HepG2 (cell line): ENCODE measurements at regions not wholly inside any gene's neighbourhood (a gene's known extent, or its start where the extent isn't known, plus 50 kb on each side); places are given as distances from the start of the nearest gene placed in this dataset.

Source experiments
- ATAC-seq: fragments of 200-7000 bp; cut with Tn5 transposase; 3 replicates; pipeline ENCODE4 v1.9.1; 2020; ENCODE audit warnings: mild to moderate bottlenecking, moderate library complexity
- BruUV-seq: library from RNA; stranded (reverse); fragments of 400-500 nt; replicated peaks from 2 replicates; lab custom pipeline; 2021; lab: Mats Ljungman, UMichigan
- CTCF ChIA-PET: fragments of 300-600 bp; formaldehyde crosslinking; extraction: SDS; loops from one replicate; lab custom pipeline; 2021; ENCODE audit warnings: low total read pairs, inconsistent platforms, low intra/inter-chr PET ratio; lab: Yijun Ruan, JAX
- POLR2A ChIA-PET: fragments of 350-600 bp; sonication (Branson Sonifier 250); formaldehyde crosslinking; loops from one replicate; lab custom pipeline; 2020; ENCODE audit warnings: antibody characterized with exemption, inconsistent platforms; lab: Yijun Ruan, JAX
- DNase-seq: peaks from one replicate; pipeline ENCODE4 v3.0.0-alpha.2; 2015; ENCODE audit warnings: low spot score
- FAIRE-seq: peaks from 3 replicates; lab custom pipeline; 2011; peaks lifted over from hg19 to GRCh38; lab: Jason Lieb, UNC
- H2AFZ ChIP-seq: one replicate; pipeline ENCODE4 v1.6.1; 2011; ENCODE audit warnings: low read length, inconsistent platforms
- H3K27ac ChIP-seq: fragments of 300-600 bp; 3 replicates; pipeline ENCODE4 v1.8.0; 2011; ENCODE audit warnings: mixed run types, mild to moderate bottlenecking, mixed read lengths, low read length, inconsistent platforms; ENCODE audit not compliant: insufficient read depth; ENCODE audit errors: extremely low read length
- H3K27me3 ChIP-seq, 2 experiments: fragments of 200-600 bp in 1 of 2; 2 replicates in 1 of 2; 3 replicates in 1 of 2; pipeline versions ENCODE4 v1.6.0 to v1.8.0; 2011; ENCODE audit warnings: low read length in 2 of 2, mild to moderate bottlenecking in 2 of 2, moderate library complexity in 2 of 2, inconsistent platforms in 1 of 2; ENCODE audit not compliant: insufficient read depth in 2 of 2, control insufficient read depth in 1 of 2
- H3K36me3 ChIP-seq, 2 experiments: fragments of 200-600 bp in 1 of 2; replicated peaks in 1 of 2; 2 replicates in 1 of 2; 3 replicates in 1 of 2; pipeline versions ENCODE4 v1.5.1 to v1.8.0; 2011; ENCODE audit warnings: low read length in 2 of 2, inconsistent platforms in 1 of 2; ENCODE audit not compliant: insufficient read depth in 2 of 2, control insufficient read depth in 1 of 2
- H3K4me1 ChIP-seq: 2 replicates; pipeline ENCODE4 v1.5.1; 2012; ENCODE audit warnings: low read length, inconsistent platforms; ENCODE audit not compliant: insufficient read depth
- H3K4me2 ChIP-seq: 2 replicates; pipeline ENCODE4 v1.6.0; 2011; ENCODE audit warnings: low read depth, low read length, inconsistent platforms
- H3K4me3 ChIP-seq, 3 experiments: fragments of 200-600 bp in 1 of 3; sonication (generic), shearing (Covaris generic) in 1 of 3; replicated peaks in 1 of 3; 2 replicates each; pipeline ENCODE4 v1.5.1; 2011 to 2016; ENCODE audit warnings: low read length in 3 of 3, inconsistent platforms in 2 of 3, low read depth in 2 of 3, mild to moderate bottlenecking in 2 of 3, control low read depth in 1 of 3, mixed read lengths in 1 of 3; ENCODE audit not compliant: insufficient read depth in 1 of 3
- H3K79me2 ChIP-seq: one replicate; pipeline ENCODE4 v1.6.1; 2011; ENCODE audit warnings: low read length, inconsistent platforms; ENCODE audit not compliant: insufficient read depth
- H3K9ac ChIP-seq: 2 replicates; pipeline ENCODE4 v1.6.0; 2011; ENCODE audit warnings: mild to moderate bottlenecking, low read depth, low read length, inconsistent platforms; ENCODE audit not compliant: insufficient read depth
- H3K9me3 ChIP-seq: 2 replicates; pipeline ENCODE4 v1.5.1; 2012; ENCODE audit warnings: mild to moderate bottlenecking, low read length
- H4K20me1 ChIP-seq: 2 replicates; pipeline ENCODE4 v1.6.0; 2011; ENCODE audit warnings: inconsistent platforms, mild to moderate bottlenecking, low read length, moderate library complexity; ENCODE audit not compliant: insufficient read depth
- GABPA ChIP-seq, 2 experiments: IDR thresholded peaks; 2 replicates each; pipeline ENCODE4 v1.6.1; 2011 to 2016; ENCODE audit warnings: low read depth in 2 of 2, low read length in 1 of 2, missing biosample characterization in 1 of 2, missing genetic modification characterization in 1 of 2
- ZFX ChIP-seq: sonication (generic); formaldehyde crosslinking; IDR thresholded peaks from 2 replicates; pipeline ENCODE4 v1.4.0; 2020; ENCODE audit warnings: mild to moderate bottlenecking, low read depth, missing genetic modification reagents, moderate library complexity
- ZNF256 ChIP-seq: sonication (generic); formaldehyde crosslinking; conservative IDR thresholded peaks from 2 replicates; pipeline ENCODE4 v1.4.0; 2020; ENCODE audit warnings: missing genetic modification reagents
- ZNF282 ChIP-seq: fragments of 450-650 bp; IDR thresholded peaks from 2 replicates; pipeline ENCODE4 v1.6.1; 2018; ENCODE audit not compliant: partially characterized antibody
- ZNF296 ChIP-seq: sonication (generic); formaldehyde crosslinking; conservative IDR thresholded peaks from 2 replicates; pipeline ENCODE4 v1.5.0; 2020; ENCODE audit warnings: mild to moderate bottlenecking, missing genetic modification reagents
- ZNF333 ChIP-seq: sonication (generic); formaldehyde crosslinking; IDR thresholded peaks from 2 replicates; pipeline ENCODE4 v1.4.0; 2020; ENCODE audit warnings: mild to moderate bottlenecking, missing genetic modification reagents, borderline replicate concordance
- ZNF768 ChIP-seq: sonication (generic); formaldehyde crosslinking; IDR thresholded peaks from 2 replicates; pipeline ENCODE4 v1.4.0; 2020; ENCODE audit warnings: missing genetic modification reagents
- WGBS: methylation state at CpG from one replicate; pipeline ENCODE4 v1.1.6; 2017; ENCODE audit warnings: low lambda C conversion rate; 5-methylcytosine and 5-hydroxymethylcytosine counted together
- in situ Hi-C: cut with HindIII; loops from 2 replicates; pipeline ENCODE4 v1.10.0; 2017; ENCODE audit warnings: low pct_unique_long_range_greater_than_20kb; ENCODE audit not compliant: extremely low pct_ligation_motif_present
- intact Hi-C: fragments of 100-400 bp; cut with micrococcal nuclease; formaldehyde crosslinking; loops from one replicate; pipeline ENCODE4 v1.10.0; 2022; ENCODE audit not compliant: unreplicated experiment
- TF ChIP-seq, protein P1 (sequence below): sonication (generic); formaldehyde crosslinking; IDR thresholded peaks from 2 replicates; pipeline ENCODE4 v1.9.0; 2021; ENCODE audit warnings: missing genetic modification reagents, borderline replicate concordance
- TF ChIP-seq, protein P2 (sequence below): sonication (generic); formaldehyde crosslinking; IDR thresholded peaks from 2 replicates; pipeline ENCODE4 v1.8.0; 2022; ENCODE audit warnings: mild to moderate bottlenecking, missing genetic modification reagents, moderate library complexity
- TF ChIP-seq, protein P3 (sequence below), 2 experiments: fragments of 450-650 bp in 1 of 2; sonication (generic) in 1 of 2; formaldehyde crosslinking in 1 of 2; IDR thresholded peaks; 2 replicates each; pipeline versions ENCODE4 v1.6.1 to v1.8.0; 2016 to 2022; ENCODE audit warnings: antibody characterized with exemption in 1 of 2, mild to moderate bottlenecking in 1 of 2, missing genetic modification reagents in 1 of 2

DNA sequence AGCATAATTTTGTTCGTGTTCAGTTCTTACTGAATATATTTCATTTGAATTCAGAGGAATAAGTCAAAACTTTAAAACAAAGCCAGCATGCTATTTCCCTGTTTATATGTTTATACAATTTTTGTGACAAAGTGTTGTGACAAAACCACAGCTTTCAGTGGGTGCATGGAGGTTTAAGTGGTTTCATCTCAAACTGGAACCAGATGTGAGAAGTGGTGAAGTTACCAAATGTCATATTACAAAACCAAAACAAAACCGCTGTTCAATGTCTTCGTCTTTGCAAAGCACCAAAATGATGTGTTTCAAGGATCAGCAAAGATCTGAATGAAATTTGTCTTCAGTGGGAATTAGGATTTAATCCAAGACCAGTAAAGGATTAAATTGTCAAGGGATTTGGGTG lies 59.3 kb upstream of the OSTN start (continued):
- TF ChIP-seq, protein P1, sequence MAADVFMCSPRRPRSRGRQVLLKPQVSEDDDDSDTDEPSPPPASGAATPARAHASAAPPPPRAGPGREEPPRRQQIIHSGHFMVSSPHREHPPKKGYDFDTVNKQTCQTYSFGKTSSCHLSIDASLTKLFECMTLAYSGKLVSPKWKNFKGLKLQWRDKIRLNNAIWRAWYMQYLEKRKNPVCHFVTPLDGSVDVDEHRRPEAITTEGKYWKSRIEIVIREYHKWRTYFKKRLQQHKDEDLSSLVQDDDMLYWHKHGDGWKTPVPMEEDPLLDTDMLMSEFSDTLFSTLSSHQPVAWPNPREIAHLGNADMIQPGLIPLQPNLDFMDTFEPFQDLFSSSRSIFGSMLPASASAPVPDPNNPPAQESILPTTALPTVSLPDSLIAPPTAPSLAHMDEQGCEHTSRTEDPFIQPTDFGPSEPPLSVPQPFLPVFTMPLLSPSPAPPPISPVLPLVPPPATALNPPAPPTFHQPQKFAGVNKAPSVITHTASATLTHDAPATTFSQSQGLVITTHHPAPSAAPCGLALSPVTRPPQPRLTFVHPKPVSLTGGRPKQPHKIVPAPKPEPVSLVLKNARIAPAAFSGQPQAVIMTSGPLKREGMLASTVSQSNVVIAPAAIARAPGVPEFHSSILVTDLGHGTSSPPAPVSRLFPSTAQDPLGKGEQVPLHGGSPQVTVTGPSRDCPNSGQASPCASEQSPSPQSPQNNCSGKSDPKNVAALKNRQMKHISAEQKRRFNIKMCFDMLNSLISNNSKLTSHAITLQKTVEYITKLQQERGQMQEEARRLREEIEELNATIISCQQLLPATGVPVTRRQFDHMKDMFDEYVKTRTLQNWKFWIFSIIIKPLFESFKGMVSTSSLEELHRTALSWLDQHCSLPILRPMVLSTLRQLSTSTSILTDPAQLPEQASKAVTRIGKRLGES (CRISPR knock-in tag), result no peak
- no peak for TF ChIP-seq ZNF768 (CRISPR knock-in tag)
- no peak for TF ChIP-seq ZNF296 (CRISPR knock-in tag)
- TF ChIP-seq ZNF333, result no peak

DNA sequence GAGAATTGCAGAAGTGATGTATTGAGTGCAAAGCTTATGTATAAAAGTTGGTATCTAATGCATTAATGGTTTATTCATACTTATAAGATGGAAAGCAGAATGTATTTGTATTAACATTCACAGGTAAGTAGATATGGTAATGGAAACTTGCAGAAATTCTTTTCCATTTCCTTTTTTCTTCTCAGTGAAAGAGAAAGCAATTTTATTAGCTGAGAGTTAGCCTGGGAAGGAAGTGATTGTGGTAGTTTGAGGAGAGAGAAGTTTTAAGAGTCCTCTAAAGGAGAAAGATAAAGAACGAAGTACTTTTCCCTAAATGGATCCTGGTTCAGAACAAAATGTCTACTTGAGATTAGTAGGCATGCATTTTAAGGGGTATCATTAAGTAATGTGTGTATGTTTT lies 60.1 kb upstream of the OSTN start:
- no peaks in the 10 kb centered on the region for H4K20me1 ChIP-seq
- no peaks in the 10 kb centered on the region; a peak in 1 of 5 replicates for H3K27me3 ChIP-seq
- FAIRE-seq (no peak), DNase-seq (no peak), ATAC-seq (no peak)
- no peak overlapping the region for H3K4me3 ChIP-seq
- H3K79me2 ChIP-seq, result no peaks in the 10 kb centered on the region
- WGBS, result 3% methylated on average over 1 of the region's 1 CpG
- POLR2A ChIA-PET, result no interaction called here
- H3K36me3 ChIP-seq, result no peaks in the 10 kb centered on the region
- BruUV-seq, result no TSS peak
- no peak overlapping the region for H3K9ac ChIP-seq
- intact Hi-C loops, result no loop called here
- no peaks in the 10 kb centered on the region for H3K4me1 ChIP-seq
- H2AFZ ChIP-seq, result no peak overlapping the region
- H3K9me3 ChIP-seq, result no peaks in the 10 kb centered on the region
- no peak overlapping the region for H3K27ac ChIP-seq
- in situ Hi-C loops, result no loop called here
- H3K4me2 ChIP-seq, result no peak overlapping the region
- CTCF ChIA-PET, result no interaction called here
- no peak for TF ChIP-seq ZNF282
- TF ChIP-seq, protein P2, sequence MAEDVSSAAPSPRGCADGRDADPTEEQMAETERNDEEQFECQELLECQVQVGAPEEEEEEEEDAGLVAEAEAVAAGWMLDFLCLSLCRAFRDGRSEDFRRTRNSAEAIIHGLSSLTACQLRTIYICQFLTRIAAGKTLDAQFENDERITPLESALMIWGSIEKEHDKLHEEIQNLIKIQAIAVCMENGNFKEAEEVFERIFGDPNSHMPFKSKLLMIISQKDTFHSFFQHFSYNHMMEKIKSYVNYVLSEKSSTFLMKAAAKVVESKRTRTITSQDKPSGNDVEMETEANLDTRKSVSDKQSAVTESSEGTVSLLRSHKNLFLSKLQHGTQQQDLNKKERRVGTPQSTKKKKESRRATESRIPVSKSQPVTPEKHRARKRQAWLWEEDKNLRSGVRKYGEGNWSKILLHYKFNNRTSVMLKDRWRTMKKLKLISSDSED, result no peak
- TF ChIP-seq ZNF256 (CRISPR knock-in tag), result no peak
- no peak for TF ChIP-seq GABPA (IDR thresholded peaks at IDR 0.05; ENCODE audit: low read depth, low read length)
- TF ChIP-seq GABPA (CRISPR knock-in tag; IDR thresholded peaks at IDR 0.05; ENCODE audit: low read depth), result no peak
- TF ChIP-seq ZFX, result no peak
- TF ChIP-seq, protein P3, sequence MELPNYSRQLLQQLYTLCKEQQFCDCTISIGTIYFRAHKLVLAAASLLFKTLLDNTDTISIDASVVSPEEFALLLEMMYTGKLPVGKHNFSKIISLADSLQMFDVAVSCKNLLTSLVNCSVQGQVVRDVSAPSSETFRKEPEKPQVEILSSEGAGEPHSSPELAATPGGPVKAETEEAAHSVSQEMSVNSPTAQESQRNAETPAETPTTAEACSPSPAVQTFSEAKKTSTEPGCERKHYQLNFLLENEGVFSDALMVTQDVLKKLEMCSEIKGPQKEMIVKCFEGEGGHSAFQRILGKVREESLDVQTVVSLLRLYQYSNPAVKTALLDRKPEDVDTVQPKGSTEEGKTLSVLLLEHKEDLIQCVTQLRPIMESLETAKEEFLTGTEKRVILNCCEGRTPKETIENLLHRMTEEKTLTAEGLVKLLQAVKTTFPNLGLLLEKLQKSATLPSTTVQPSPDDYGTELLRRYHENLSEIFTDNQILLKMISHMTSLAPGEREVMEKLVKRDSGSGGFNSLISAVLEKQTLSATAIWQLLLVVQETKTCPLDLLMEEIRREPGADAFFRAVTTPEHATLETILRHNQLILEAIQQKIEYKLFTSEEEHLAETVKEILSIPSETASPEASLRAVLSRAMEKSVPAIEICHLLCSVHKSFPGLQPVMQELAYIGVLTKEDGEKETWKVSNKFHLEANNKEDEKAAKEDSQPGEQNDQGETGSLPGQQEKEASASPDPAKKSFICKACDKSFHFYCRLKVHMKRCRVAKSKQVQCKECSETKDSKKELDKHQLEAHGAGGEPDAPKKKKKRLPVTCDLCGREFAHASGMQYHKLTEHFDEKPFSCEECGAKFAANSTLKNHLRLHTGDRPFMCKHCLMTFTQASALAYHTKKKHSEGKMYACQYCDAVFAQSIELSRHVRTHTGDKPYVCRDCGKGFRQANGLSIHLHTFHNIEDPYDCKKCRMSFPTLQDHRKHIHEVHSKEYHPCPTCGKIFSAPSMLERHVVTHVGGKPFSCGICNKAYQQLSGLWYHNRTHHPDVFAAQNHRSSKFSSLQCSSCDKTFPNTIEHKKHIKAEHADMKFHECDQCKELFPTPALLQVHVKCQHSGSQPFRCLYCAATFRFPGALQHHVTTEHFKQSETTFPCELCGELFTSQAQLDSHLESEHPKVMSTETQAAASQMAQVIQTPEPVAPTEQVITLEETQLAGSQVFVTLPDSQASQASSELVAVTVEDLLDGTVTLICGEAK (IDR thresholded peaks at IDR 0.05), result no peak
- TF ChIP-seq, protein P3 (CRISPR knock-in tag; IDR thresholded peaks at IDR 0.05), result no peak
